ENCODE measurements at regions not wholly inside any gene's neighbourhood (a gene's known extent, or its start where the extent isn't known, plus 50 kb on each side); places are given as distances from the start of the nearest gene placed in this dataset.

- no peak for DNase-seq (ENCODE audit: low read depth in 2 of 2)
Observed at GRCh38 chr15:29428925-29429573, 159.4 kb upstream of the NSMCE3 start.

GRCh38 chr15:29425864-29426263 lies 156.2 kb upstream of the NSMCE3 start:
- no peak for DNase-seq (ENCODE audit: low read depth in 2 of 2)

GRCh38 chr15:29424118-29424517 lies 154.5 kb upstream of the NSMCE3 start:
- DNase-seq (ENCODE audit: low read depth in 2 of 2): no peak

- no peak for DNase-seq (ENCODE audit: low read depth in 2 of 2)
Observed at GRCh38 chr15:29422606-29423005, 153.0 kb upstream of the NSMCE3 start.

GRCh38 chr15:29420188-29420587 lies 150.6 kb upstream of the NSMCE3 start:
- DNase-seq (ENCODE audit: low read depth in 2 of 2): no peak

- DNase-seq (ENCODE audit: low read depth in 2 of 2): no peak
Observed at GRCh38 chr15:29418931-29419330, 149.3 kb upstream of the NSMCE3 start.

- no peak for DNase-seq (ENCODE audit: low read depth in 2 of 2)
Observed at GRCh38 chr15:29418178-29418577, 148.6 kb upstream of the NSMCE3 start.

GRCh38 chr15:29411299-29411698 lies 141.7 kb upstream of the NSMCE3 start:
- DNase-seq (ENCODE audit: low read depth in 2 of 2): no peak

GRCh38 chr15:29410338-29410737 lies 140.7 kb upstream of the NSMCE3 start:
- DNase-seq (ENCODE audit: low read depth in 2 of 2): no peak

- DNase-seq (ENCODE audit: low read depth in 2 of 2): no peak
Observed at GRCh38 chr15:29409890-29410289, 140.3 kb upstream of the NSMCE3 start.

GRCh38 chr15:29405564-29405963 lies 135.9 kb upstream of the NSMCE3 start:
- no peak for DNase-seq (ENCODE audit: low read depth in 2 of 2)

GRCh38 chr15:29403772-29404171 lies 134.2 kb upstream of the NSMCE3 start:
- no peak for DNase-seq (ENCODE audit: low read depth in 2 of 2)

- no peak for DNase-seq (ENCODE audit: low read depth in 2 of 2)
Observed at GRCh38 chr15:29401644-29402043, 132.0 kb upstream of the NSMCE3 start.

GRCh38 chr15:29400701-29401100 lies 131.1 kb upstream of the NSMCE3 start:
- DNase-seq (ENCODE audit: low read depth in 2 of 2): no peak

- no peak for DNase-seq (ENCODE audit: low read depth in 2 of 2)
Observed at GRCh38 chr15:29398907-29399306, 129.3 kb upstream of the NSMCE3 start.

GRCh38 chr15:29396176-29396811 lies 126.7 kb upstream of the NSMCE3 start:
- no peak for DNase-seq (ENCODE audit: low read depth in 2 of 2)

GRCh38 chr15:29393443-29393842 lies 123.8 kb upstream of the NSMCE3 start:
- no peak for DNase-seq (ENCODE audit: low read depth in 2 of 2)

GRCh38 chr15:29392358-29392757 lies 122.7 kb upstream of the NSMCE3 start:
- DNase-seq (ENCODE audit: low read depth in 2 of 2): no peak

- DNase-seq (ENCODE audit: low read depth in 2 of 2): no peak
Observed at GRCh38 chr15:29390051-29390450, 120.4 kb upstream of the NSMCE3 start.

GRCh38 chr15:29386523-29386922 lies 116.9 kb upstream of the NSMCE3 start:
- DNase-seq (ENCODE audit: low read depth in 2 of 2): no peak

GRCh38 chr15:29383367-29383766 lies 113.7 kb upstream of the NSMCE3 start:
- no peak for DNase-seq (ENCODE audit: low read depth in 2 of 2)

- no peak for DNase-seq (ENCODE audit: low read depth in 2 of 2)
Observed at GRCh38 chr15:29382862-29383261, 113.2 kb upstream of the NSMCE3 start.

GRCh38 chr15:29380466-29380865 lies 110.8 kb upstream of the NSMCE3 start:
- no peak for DNase-seq (ENCODE audit: low read depth in 2 of 2)

- DNase-seq (ENCODE audit: low read depth in 2 of 2): no peak
Observed at GRCh38 chr15:29379647-29380046, 110.0 kb upstream of the NSMCE3 start.

All from dermis microvascular lymphatic vessel endothelial cell (primary cell).